ENCODE measurements at regions not wholly inside any gene's neighbourhood (a gene's known extent, or its start where the extent isn't known, plus 50 kb on each side); places are given as distances from the start of the nearest gene placed in this dataset.

DNA sequence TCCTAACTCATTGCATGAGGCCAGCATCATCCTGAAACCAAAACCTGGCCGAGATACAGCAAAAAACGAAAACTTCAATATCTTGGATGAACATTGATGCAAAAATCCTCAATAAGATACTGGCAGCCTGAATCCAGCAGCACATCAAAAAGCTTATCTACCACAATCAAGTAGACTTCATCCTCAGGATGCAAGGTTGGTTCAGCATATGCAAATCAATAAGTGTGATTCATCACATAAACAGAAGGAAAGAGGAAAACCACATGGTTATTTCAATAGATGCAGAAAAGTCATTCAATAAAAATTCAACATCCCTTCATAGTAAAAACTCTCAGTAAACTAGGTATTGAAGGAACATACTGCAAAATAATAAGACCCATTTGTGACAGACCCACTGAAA, 56.5 kb upstream of the PPFIA2 start:
- Histone ChIP-seq H3K4me1 (no peaks in the 10 kb centered on the region), H3K27ac (no peak overlapping the region), H3K4me3 (no peak overlapping the region), H3K27me3 (no peaks in the 10 kb centered on the region), H3K9me3 (no peaks in the 10 kb centered on the region), H3K36me3 (no peaks in the 10 kb centered on the region)
- intact Hi-C loops (cut with DNase I): no loop called here
- WGBS, 2 donors: 29 to 67% methylated on average over 2 of the region's 2 CpGs
- TF ChIP-seq CTCF (IDR thresholded peaks at IDR 0.05) (no peak), POLR2A (IDR thresholded peaks at IDR 0.05) (no peak)
- no peak for DNase-seq

GRCh38 chr12:81811778-81812125, 52.6 kb upstream of the PPFIA2 start:
- Histone ChIP-seq H3K27ac (no peak overlapping the region), H3K36me3 (no peaks in the 10 kb centered on the region), H3K4me1 (no peaks in the 10 kb centered on the region), H3K9me3 (no peaks in the 10 kb centered on the region), H3K4me3 (no peak overlapping the region), H3K27me3 (no peaks in the 10 kb centered on the region)
- 87% methylated on average over 5 of the region's 5 CpGs; no CpG with 5 or more reads in 1 of the 2 donors for WGBS, 2 donors
- DNase-seq: no peak
- intact Hi-C loops (cut with DNase I): no loop called here
- TF ChIP-seq CTCF (IDR thresholded peaks at IDR 0.05) (no peak), POLR2A (IDR thresholded peaks at IDR 0.05) (no peak)

- WGBS, 2 donors: 66 to 75% methylated on average over 5 of the region's 7 CpGs
- H3K4me1 ChIP-seq: no peaks in the 10 kb centered on the region
- no peak for DNase-seq
- TF ChIP-seq CTCF (IDR thresholded peaks at IDR 0.05): no peak
- TF ChIP-seq POLR2A (IDR thresholded peaks at IDR 0.05): no peak
- intact Hi-C loops (cut with DNase I): no loop called here
- no peaks in the 10 kb centered on the region for H3K9me3 ChIP-seq
- H3K4me3 ChIP-seq: no peak overlapping the region
- H3K27ac ChIP-seq: no peak overlapping the region
- H3K36me3 ChIP-seq: no peaks in the 10 kb centered on the region
- H3K27me3 ChIP-seq: no peaks in the 10 kb centered on the region
Observed at GRCh38 chr12:81811061-81811777, 52.1 kb upstream of the PPFIA2 start.

DNA sequence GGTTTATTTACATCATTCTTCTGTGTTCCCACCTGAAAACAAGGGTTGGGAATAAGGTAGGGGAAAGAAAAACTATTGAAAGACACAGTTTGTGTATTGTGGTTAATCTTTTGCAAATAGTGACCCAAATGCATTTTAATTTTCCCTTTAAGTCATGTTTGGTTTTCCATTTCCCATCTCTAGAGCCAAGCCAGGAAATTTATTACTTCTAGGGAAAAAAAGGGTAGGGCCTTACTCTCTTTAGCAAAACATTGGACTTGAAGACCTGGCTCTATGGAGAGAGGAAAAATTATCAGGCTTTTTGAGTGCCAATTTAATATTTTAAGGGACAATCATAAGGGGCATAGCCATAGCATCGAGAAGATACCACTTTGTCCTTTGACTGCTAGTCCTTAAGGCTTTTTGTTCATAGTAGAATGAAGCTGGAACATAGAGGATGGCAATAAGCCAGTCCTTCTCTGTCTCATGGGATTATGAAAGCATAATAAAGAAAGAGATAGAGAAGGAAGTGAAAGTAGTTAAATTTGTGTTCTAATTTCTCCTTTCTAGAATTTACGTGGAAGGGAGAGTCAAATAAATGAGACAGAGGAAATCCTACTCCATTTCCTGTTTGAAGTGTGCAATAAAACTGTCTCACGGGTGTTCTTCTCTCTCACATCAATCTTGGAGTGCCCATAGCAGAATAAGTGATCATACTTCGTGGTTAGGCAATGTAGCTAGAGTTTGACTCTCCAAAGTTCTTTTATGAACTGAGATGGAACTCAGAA, 50.9 kb upstream of the PPFIA2 start:
- Histone ChIP-seq H3K36me3 (no peaks in the 10 kb centered on the region), H3K4me1 (no peaks in the 10 kb centered on the region), H3K27me3 (no peaks in the 10 kb centered on the region), H3K4me3 (no peak overlapping the region), H3K9me3 (no peaks in the 10 kb centered on the region), H3K27ac (no peak overlapping the region)
- WGBS, 2 donors: 17 to 32% methylated on average over 4 of the region's 4 CpGs
- TF ChIP-seq CTCF (IDR thresholded peaks at IDR 0.05): no peak
- TF ChIP-seq POLR2A (IDR thresholded peaks at IDR 0.05): no peak
- intact Hi-C loops (cut with DNase I): no loop called here
- no peak for DNase-seq

GRCh38 chr12:81809113-81809777, 50.1 kb upstream of the PPFIA2 start:
- Histone ChIP-seq H3K27ac (no peak overlapping the region), H3K4me1 (no peaks in the 10 kb centered on the region), H3K27me3 (no peaks in the 10 kb centered on the region), H3K9me3 (no peaks in the 10 kb centered on the region), H3K4me3 (no peak overlapping the region), H3K36me3 (no peaks in the 10 kb centered on the region)
- 51 to 63% methylated on average over 4 of the region's 4 CpGs for WGBS, 2 donors
- TF ChIP-seq CTCF (IDR thresholded peaks at IDR 0.05) (no peak), POLR2A (IDR thresholded peaks at IDR 0.05) (no peak)
- no peak for DNase-seq
- intact Hi-C loops (cut with DNase I): no loop called here

Data from esophagus squamous epithelium (tissue), 5 donors.